Right renal pelvis (tissue), 4 donors: ENCODE measurements at regions not wholly inside any gene's neighbourhood (a gene's known extent, or its start where the extent isn't known, plus 50 kb on each side); places are given as distances from the start of the nearest gene placed in this dataset.
"Not testable (repeated sequence)": the region's sequence is repeated elsewhere in the genome, so short reads cannot be mapped to it uniquely, and the experiment has no call there.

ENCODE experiments used
- DNase-seq, 4 donors: peaks; one replicate each; pipeline ENCODE4 v3.0.0-alpha.2; 2013; ENCODE audit warnings: low read depth in 4 of 4, low spot score in 3 of 4, missing footprints in 1 of 4

GRCh38 chr13:22837980-22838647 is 342.7 kb upstream of the SGCG start:
- no peak for DNase-seq

DNA sequence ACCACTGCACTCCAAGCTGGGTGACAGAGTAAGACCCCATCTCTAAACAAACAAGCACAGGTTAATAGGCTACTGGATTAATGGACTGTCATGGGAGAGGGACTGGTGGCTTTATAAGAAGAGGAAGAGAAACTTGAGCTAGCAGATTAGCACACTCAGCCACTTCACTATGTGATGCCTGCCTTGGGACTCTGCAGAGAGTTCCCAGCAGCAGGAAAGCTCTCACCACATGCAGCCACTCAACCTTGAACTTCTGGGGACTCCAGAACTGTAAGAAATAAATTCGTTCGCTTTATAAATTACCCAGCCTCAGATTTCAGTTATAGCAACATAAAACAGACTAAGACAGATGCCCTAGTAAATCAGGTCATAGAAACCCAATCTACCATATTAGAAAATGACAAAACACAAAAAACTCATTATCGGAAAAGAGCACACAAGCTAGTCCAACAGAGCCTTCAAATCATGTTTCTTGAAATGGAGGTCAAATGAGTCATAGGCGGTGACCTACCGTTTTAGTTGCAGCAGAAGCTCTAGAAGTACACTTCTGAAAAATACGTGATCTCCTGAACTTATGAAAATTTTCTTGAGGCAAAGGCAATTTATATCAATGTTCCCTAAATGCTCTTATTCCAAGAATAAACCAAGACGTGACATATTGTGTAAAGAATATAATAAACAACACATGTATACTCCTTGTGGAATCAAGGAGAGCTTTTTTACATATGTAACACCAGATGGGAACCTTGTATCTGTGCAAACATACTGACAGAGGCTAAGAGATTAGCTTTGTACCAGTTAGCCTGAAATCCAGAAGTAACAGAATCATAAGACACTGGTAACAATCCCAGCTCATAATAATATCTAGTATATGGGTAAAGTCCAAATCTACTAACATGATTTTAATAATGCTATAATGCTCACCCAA is 340.9 kb upstream of the SGCG start:
- DNase-seq, result no peak

DNA sequence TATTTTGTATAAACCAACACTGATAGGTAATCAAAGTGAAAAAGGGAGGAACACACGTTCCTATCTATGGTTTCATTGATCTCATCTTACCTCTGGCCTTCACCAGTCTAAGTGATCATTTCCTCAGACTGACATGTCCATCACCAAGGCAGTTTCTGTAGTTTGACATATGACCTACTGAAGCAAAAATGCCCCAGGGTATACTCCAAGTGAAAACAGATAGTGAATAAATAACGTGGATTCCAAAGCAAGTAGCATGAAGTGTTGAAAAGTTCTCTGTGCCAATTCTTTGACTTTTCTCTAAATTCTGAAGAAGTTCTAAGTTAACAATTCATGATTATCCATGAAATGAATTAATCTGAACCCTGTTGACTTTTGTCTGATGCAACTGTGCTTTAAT is 334.2 kb upstream of the SGCG start:
- no peak for DNase-seq

- DNase-seq, result peak in 2 of 4 donors; percentile 25 to 40
Measured at GRCh38 chr13:22848539-22849052, 332.2 kb upstream of the SGCG start.

DNA sequence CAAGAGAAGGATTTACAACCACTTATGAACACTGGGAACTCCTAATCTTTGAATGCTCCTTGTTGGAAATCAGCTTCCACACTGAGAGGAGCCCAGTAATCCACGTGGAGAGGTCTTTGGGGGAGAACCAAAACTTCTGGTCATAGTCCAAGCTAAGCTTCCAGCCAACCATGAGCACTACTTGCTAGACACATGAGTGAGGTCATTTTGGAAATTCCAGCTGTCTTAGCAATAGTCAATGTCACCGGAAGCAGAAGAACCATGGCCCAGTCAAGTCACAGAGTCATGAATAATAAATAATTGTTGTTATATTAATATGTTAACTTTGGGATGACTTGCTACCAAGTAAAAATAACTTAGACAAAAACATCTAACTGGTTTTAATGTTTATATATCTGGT is 324.9 kb upstream of the SGCG start:
- DNase-seq, result no peak

- not testable (repeated sequence) for DNase-seq
Measured at GRCh38 chr13:22858980-22859379, 321.8 kb upstream of the SGCG start.

DNA sequence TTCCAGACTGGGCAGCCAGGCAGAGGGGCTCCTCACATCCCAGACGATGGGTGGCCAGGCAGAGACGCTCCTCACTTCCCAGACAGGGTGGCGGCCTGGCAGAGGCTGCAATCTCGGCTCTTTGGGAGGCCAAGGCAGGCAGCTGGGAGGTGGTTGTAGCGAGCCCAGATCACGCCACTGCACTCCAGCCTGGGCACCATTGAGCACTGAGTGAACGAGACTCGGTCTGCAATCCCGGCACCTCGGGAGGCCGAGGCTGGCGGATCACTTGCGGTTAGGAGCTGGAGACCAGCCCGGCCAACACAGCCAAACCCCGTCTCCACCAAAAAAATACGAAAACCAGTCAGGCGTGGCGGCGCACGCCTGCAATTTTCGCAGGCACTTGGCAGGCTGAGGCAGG is 321.4 kb upstream of the SGCG start:
- not testable (repeated sequence) for DNase-seq

- no peak for DNase-seq
Measured at GRCh38 chr13:22861958-22862466, 318.8 kb upstream of the SGCG start.

- DNase-seq, result no peak
Measured at GRCh38 chr13:22862478-22862877, 318.3 kb upstream of the SGCG start.

DNA sequence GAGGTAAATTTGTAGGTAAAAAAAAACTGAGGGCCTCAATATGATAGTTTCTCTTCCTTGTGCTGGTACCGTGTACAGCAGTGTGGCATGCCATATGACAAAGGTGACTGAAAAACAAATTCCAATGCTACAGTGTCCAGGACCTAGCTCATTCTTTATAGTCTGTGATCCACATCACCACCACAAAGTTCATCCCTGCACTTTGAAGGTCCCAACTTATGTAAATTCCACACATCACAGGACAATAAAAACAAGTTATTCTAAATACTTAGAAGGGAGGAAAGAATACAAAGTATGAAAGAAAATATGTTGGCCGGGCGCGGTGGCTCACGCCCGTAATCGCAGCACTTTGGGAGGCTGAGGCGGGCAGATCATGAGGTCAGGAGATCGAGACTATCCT is 314.6 kb upstream of the SGCG start:
- no peak for DNase-seq

GRCh38 chr13:22871231-22871630 is 309.5 kb upstream of the SGCG start:
- DNase-seq, result no peak

DNA sequence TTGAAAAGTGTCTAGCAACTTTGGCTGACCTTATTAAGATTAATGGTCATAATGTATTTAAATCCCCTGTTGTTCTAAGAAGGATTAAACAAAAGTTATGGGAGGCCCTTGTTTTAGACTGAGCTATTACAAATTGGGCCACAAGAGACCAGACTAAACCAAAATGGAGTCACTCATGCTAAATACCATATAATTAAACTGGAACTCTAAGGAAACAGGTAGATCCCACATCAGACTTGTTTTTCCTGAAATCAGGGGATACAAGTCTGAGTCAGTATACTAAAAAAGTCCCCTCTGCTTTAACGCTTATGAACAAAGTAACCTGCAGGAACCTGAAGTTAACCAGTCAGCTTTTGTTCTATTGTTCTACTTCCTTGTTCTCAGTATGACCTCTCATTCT is 305.9 kb upstream of the SGCG start:
- no peak for DNase-seq

DNA sequence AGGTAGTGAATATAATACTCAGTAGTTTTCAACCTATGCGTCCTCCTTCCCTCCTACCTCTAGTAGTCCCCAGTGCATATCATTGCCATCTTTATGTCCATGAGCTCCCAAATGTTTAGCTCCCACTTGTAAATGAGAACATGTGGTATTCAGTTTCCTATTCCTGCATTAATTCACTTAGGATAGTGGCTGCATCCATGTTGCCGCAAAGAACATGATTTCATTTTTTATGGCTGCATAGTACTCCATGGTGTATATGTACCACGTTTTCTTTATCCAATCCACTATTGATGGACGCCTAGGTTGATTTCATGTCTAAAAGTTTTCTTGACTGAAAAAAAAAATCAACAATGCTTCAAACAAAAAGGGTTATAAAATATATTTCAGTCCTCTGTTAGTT is 303.4 kb upstream of the SGCG start:
- no peak for DNase-seq

DNA sequence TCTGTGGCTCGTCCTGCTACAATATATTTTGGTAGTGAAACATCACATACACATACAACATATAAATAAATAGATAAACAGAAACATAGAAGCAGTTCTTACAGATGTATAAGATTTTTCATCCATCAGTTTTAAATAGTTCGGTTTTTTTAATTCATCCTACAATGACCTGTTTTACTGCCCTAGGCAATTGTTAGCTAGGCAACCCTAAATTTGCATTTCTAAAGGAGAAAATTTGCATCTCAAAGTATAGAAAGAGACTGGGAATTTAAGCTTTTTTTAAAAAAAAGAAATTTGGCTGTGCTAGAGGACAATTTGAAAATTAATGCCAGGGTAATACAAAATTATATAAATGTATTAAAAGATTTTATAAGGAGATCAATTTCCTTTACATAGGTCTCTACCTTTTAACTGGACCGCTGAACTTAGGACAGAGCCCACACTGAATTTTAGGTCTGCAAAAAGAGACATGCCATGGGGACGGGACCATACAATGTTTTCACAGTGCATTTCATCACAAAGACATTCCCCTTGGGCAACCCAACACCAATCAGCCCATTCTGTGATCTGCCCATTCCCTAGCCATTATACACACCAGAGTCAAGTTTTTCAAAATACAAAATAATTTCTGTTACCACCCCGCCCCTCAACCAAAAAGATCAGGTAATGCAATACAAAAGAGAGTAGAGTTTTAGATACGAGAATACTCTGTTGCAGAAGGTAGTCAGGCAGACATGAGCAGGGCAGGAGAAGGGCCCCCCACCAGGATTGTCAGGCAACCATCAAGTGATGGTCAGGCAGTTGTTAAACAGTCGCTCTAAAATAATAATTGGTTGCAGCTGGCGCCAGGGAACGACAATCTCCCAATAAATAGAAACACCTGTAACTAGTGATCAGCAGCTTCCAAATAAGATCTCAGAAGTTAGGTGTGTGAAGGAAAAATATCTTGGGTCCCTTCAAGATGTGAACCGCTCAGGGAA is 299.7 kb upstream of the SGCG start:
- DNase-seq, result no peak

- not testable (repeated sequence) for DNase-seq
Measured at GRCh38 chr13:22881721-22882608, 298.8 kb upstream of the SGCG start.

- no peak for DNase-seq
Measured at GRCh38 chr13:22883262-22883840, 297.4 kb upstream of the SGCG start.

- no peak for DNase-seq
Measured at GRCh38 chr13:22883956-22884355, 296.8 kb upstream of the SGCG start.

DNA sequence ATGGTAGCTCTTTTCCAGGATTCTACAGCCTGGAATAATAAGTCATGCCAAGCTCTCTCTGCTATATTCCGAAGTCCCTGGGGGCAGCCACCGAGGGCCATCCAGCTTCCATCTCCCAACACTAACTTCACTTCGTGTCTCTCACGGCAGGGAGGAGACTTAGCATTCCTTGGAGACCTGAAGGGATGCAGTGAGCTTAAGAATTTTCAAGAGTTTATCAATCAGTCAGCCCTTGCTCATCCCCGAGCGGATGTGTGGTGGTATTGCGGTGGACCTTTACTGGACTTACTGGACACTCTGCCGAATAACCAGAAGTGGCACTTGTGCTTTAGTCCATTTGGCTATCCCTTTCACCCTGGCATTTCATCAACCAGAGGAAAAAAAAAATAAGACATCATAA is 294.7 kb upstream of the SGCG start:
- not testable (repeated sequence) for DNase-seq

- not testable (repeated sequence) for DNase-seq
Measured at GRCh38 chr13:22889376-22889775, 291.4 kb upstream of the SGCG start.
